GM19452 (cell line): ENCODE measurements at regions not wholly inside any gene's neighbourhood (a gene's known extent, or its start where the extent isn't known, plus 50 kb on each side); places are given as distances from the start of the nearest gene placed in this dataset.
"Not testable (repeated sequence)": the region's sequence is repeated elsewhere in the genome, so short reads cannot be mapped to it uniquely, and the experiment has no call there.

ENCODE experiments used
- ATAC-seq: cut with Tn5 transposase; IDR thresholded peaks from one replicate; pipeline ENCODE4 v1.9.1; 2021; ENCODE audit not compliant: unreplicated experiment

DNA sequence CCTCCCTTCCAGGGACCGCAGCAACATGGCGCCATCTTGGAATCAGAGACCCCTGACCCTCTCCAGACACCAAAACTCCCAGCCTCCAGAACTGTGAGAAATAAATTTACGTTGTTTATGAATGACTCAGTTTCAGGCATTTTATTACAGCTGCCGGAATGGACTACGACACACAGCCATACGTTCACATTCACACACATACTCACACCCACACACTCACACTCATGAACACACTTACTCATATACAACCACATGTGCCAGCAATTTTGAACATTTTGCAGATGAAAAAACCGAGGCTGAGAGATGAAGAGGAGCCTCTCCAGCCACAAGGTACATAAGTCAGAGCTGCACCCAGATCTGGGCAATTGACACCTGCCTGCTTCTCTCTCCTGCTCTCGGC is 151.0 kb upstream of the RAB4A start:
- no peak for ATAC-seq

DNA sequence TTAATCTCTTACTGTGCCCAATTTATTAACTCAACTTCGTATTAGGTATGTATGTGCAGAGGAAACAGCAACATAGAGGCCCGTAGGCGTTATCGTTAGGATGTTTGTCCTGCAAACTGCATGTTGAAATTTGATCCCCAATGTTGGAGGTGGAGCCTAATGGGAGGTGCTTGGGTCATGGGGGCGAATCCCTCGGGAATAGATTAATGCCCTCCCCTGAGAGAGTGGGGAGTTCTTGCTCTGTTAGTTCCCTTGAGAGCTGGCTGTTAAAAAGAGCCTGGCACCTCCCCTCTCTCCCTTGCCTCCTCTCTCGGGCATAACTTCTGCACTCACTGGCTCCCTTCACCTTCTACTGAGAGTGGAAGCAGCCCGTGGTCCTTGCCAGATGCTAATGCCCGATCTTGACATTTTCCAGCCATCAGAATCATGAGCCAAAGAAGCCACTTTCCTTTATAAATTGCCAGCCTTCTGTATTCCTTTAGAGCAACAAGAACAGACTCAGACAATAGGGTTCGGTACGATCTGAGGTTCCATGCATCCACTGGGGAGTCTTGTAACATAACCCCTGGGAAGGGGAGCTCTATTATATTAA is 149.0 kb upstream of the RAB4A start:
- no peak for ATAC-seq

DNA sequence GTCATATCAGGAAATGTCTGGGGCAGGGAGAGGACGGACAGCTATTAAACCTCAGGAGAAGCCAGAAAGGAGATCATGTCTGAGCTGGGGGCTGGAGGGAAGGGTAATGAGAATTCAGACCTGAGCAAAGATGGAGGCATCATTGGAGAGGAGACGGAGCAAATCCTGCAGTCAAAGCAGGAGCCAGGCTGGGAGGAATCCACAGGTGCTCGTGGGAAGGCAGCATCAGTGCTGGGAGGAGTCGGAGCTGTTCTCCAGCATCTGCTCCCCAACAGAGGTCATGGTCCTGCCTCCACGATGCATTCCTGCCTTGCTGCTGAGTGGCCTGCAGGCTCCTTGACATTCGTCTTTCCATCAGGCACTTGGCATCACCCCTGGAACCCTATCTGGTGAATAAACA is 148.3 kb upstream of the RAB4A start:
- no peak for ATAC-seq

DNA sequence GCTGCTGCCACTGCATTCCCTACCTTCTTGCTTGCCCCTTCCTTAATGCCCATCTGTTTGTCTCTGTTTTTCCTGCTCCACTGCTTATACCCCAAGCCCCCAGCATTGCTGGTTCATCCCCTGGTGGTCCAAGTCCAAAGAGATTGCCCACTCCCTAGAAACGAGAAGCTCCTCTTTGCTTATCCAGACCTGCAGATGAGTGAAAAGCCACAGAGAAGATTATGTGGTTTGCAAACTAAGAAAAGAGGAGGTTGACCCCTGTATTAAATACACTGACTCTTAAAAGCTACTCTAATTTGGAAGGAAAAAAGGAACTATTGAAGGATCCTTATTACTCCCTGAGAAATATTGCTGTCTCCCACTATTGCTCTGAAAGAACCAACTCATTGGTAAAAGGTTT is 146.8 kb upstream of the RAB4A start:
- ATAC-seq, result no peak

DNA sequence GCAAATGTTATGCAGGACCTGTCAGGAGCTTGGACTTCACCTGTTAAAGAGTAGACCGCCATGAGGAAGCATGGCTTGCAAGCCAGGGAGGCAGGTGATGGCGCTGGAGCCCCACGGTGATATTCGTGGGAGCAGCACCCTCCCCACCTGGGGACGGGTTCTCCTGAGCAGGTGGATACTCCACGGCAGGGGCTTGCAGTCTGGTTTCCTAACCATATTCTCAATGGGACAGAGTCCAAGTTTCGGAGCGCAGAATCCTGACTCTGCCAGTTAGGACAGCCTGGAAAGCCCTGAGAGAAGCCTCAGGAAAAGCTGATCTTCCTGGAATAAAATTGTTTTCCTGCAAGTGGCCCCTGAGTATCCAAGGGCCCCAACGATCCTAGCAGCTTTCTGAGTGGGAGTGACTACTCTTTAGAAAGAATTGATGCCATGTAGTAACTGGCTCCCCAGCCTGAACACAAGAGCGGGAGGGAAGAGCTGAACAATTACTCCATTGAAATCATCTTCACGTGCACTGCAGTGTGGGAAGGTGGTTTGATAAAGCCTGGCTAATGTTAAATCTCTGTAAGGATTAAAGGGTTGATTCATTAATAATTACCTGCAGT is 146.3 kb upstream of the RAB4A start:
- ATAC-seq, result no peak

DNA sequence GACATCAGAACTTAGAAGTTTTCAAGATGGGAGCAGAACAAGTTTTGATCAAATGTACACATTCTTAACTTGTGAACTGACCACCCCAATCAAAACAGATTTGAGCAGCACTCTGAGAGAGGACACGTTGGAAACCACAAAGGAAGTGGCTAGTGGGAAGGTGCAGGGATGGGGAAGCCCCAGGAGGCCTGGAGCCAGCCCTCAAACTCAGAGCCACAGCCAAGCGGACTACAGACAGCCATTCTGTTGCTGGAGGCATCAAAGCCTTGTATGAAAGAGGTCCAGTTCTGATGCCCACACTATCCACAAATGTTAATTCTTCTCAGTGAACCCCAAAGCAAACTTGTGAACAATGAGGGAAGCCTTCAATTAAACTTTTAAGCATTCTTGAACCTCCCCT is 143.6 kb upstream of the RAB4A start:
- no peak for ATAC-seq

DNA sequence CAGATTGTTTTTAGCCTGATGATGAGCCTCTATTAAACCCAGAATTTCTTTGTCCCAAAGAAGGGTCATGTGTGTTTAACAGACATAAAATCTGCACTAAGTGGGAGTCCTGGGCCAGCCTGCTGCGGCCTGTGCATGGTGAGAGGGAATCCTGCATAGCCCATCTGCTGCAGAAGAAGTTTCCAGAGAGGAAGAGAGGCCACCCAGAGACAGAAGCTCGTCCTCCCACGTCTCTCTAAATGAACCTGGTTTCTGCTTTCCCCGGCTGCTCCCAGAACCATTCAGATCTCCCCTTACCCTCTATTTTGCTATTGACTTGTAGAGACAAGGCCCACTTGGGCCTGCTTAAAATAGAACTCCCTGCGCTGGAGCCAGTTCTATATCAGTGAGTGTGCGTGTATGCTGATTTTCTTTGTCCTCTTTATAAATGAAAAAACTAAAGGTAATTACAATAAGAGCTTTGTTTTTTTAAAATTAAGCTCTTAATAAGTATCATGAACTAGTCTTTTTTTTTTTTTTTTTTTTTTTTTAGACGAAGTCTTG is 142.8 kb upstream of the RAB4A start:
- ATAC-seq, result no peak

DNA sequence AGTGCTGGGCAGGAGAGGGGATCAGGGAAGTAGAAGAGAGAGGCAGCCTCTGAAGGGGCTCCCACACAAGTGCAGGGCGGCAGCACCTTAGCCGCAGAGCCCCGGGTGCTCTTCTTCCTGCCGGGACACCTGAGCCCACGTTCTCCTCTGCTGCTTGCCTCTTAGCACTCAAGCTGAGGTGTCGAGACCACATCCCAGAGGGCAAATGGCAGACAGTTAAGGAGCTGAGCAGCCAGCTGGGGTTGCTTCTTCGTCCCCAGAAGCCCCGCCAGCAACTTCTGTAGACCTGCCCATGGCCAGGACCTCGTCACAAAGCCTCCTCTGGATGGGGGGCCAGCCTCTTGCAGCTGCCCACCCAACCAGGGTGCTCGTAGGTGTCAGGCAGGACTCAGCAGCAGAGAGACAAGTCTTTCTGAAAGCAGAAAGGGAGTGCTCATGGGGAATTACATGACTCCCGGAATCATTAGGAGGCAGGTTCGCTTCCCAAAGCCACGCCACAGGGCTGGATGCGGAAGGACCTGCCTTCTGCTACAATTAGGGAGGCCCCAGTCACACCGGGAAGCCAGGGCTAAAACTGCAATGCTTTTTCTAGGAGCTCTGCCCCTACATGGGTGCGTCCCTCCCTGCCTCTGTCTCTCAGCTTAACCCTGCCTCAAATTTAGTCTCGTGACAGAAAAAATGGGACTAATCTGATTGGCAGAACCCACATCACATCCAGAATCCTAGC is 141.4 kb upstream of the RAB4A start:
- no peak for ATAC-seq

DNA sequence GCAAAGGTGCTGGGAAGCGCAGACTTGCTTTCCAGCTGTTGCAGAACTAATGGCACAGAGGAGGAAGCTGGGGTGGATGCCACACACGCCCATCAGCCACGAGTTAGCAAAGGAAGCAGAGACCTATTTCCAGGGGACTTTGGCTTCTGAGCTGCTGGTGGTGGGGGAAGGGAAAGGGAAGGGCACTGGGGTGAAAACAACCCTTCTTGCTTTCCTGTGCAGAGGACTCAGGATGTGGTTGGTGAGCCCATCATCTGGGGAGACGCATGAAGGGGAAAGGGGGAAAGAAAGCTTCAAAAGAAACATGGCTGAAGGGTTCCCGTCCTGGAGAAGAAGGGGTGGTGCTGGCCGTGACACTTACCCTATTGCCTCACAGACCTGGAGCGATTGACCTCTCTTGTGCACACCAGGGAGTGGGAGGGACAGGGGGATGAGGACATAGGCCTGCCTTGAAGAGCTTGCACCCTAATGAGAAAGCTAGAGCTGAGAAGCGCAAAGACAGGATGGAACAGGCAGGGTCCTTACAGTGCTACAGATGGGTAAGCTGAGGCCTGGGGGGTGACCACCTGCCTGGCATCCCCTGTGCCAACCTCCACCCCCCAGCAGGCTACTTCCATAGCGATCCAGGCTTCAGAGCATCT is 140.8 kb upstream of the RAB4A start:
- no peak for ATAC-seq

DNA sequence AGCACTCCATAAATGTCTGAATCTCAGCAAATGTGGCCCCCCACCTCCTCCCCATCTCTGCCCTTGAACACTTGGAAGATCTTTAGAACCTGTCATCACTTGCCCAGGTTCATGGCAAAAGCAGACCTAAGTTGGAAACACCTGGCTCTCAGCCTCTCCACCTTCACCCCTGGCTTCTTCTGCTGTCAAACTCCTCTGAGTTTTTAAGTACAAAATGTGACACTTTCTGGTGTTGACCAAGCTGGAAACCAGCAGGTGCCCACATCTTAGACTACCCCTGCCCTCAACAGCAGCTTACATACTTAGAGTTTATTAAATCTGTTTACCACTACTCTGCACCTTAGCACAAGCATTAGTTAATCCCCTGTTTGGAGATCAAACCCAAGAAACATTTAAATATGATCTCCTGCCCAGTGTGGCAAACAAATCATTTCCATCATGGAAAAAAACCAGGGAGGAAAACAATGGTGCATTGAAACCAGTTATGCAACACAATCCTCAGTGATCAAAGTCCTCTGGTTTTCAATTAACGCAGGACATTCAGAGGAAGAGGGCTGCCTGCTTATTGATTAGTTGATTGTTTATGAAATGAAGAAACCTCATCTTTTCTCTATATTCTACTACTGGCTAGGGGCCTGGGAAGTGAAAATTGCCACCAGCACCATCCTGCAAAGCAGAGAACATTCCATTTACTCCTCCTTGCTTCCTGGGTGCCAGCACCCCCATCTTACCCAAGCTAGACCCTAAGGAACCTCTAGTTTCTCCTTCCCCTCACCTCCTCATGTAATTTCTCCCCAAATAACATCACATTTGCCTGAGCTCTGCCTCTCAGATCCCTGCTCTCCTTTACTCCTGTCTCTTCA is 139.4 kb upstream of the RAB4A start:
- no peak for ATAC-seq

DNA sequence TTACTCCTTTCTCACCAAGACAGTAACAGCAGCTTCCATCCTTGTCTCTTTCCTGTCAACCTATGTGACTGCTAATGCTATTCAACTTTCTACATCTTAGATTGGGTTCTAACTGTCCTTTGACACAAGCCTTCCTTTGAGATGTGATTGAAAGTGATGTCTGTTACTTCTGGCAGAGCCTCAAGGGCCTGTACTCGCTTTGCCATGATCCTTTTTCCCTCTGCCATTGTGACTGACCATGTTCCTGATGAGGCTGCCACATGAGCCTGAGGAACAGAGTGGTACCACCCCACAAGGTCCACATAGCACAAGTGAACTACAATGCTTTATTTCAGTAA is 138.8 kb upstream of the RAB4A start:
- no peak for ATAC-seq

DNA sequence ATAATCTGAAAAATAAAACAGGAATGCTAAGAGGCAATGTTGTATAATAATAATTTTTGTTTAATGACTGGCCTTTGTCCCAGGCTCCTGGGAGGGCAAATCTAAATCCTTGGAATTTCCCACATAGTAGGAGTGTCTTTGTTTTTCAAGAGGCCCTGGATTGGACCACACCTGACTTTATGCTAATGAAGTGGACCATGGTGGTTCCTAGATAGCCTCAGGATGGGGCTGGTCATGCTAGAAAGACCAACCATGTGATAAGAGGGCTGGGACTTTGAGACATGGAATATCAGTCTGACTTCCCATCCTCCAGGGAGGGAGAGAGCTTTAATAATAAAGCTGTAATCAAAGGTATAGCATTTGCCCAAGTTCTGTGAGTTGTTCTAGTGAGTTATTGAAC is 138.2 kb upstream of the RAB4A start:
- ATAC-seq, result no peak

DNA sequence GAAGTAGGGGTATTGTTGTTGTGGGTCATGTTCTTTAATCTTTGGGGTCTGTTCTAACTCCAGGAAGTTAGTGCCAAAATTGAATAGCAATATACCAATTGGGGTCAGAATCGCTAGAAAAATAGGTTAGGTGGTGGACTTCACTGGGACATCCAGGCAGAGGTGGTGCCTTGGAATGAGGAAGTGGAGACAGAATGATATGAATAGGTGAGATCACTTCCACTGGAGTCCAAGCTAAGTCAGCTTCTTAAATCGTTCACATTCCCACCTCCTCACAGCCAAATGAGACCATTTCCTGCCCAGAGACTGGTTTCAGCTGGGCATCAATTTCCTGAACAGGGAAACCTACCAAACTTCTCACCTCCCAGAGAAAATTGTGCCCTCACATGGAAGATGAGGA is 137.8 kb upstream of the RAB4A start:
- ATAC-seq, result no peak

DNA sequence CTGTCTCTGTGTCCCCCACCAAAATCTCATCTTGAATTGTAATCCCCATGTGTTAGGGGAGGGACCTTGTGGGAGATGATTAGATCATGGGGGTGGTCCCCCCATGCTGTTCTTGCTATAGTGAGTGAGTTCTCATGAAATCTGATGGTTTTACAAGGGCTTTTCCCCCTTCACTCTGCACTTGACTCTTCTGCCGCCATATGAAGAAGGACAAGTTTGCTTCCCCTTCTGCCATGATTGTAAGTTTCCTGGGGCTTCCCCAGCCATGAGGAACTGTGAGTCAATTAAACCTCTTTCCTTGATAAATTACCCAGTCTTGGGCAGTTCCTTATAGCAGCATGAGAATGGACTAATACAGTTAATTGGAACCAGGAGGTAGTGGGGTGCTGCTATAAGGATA is 137.1 kb upstream of the RAB4A start:
- ATAC-seq, result no peak

DNA sequence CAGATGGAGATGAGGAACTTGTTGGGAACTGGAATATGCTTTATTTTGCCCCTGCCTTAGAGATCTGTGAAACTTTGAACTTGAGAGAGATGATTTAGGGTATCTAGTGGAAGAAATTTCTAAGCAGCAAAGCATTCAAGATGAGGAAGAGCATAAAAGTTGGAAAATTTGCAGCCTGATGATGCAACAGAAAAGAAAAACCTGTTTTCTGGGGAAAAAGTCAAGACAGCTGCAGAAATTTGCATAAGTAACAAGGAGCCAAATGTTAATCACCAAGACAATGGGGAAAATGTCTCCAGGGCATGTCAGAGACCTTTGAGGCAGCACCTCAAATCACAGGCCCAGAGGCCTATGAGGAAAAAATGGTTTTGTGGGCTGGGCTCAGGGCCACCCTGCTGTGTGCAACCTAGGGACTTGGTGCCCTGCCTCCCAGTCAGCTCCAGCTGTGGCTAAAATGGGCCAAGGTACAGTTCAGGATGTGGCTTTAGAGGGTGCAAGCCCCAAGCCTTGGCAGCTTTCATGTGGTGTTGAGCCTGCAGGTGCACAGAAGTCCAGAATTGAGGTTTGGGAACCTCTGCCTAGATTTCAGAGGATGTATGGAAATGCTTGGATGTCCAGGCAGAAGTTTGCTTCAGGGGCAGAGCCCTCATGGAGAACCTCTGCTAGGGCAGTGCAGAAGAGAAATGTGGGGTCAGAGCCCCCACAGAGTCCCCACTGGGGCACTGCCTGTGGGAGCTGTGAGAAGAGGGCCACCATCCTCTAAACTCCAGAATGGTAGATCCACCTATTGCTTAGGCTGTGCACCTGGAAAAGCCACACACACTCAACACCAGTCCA is 136.3 kb upstream of the RAB4A start:
- ATAC-seq, result not testable (repeated sequence)

DNA sequence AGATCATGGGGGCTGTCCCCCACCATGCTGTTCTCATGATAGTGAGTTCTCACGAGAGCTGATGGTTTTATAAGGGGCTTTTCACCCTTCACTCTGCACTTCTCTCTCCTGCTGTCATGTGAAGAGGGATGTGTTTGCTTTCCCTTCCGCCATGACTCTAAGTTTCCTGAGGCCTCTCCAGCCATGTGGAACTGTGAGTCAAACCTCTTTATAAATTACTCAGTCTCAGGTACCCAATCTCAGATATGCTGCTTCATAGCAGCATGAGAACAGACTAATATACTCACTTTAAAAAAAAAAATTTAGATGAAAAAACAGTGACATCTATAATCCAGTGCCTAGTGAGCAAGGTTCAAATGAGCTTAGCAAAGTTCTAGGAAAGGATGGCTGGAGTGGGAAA is 135.1 kb upstream of the RAB4A start:
- no peak for ATAC-seq

DNA sequence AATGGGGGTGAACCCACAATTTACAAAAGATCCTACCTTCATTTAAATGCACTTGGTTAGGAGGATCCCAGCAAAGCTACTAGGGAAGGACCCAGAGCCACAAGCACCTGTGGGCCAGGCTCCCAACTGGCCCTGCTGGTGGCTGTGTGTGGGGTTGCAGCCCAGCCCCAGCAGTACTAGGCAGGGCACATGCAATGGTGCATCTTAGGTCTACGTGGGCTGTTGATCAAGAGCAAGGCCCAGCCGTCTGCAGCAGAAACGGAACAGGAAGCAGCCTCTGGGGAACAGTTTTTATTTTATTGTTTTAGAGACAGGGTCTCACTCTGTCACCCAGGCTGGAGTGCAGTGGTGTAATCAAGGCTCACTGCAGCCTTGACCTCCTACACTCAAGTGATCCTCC is 134.1 kb upstream of the RAB4A start:
- ATAC-seq, result no peak

DNA sequence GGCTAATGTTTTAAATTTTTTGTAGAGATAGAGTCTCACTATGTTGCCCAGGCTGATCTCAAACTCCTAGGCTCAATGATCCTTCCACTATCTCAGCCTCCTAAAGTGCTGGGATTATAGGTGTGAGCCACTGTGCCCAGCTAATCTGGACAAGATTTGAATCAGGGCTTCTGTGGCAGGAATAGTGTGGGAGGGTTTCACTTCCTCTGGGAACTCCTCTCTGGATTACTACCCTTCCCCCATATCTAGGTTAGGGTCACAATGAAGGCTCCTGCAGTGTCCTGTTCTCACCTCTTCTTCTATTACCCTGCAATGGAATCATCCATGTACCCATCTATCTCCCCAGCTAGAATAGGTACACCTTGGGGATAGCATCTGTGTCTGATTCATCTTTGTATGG is 133.6 kb upstream of the RAB4A start:
- no peak for ATAC-seq

DNA sequence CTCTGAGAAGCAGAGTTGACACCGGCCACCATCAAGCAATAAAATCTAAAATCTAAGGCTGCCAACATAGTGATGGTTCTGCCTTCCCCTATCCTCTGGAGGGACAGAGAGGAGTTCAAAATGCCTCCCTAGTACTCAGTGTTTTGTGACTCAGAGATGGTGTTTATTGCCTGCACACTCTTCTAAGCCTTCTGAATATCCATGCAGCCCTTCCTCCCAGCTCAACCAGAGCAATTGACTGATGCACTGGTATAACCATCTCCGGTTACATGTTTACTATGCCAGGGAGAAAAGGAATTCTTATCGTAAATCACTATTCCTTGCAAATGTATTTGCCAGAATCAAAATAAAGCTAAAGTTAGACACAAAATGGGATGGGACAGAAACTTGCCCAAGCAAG is 132.9 kb upstream of the RAB4A start:
- ATAC-seq, result no peak
